PC-3 (cell line): ENCODE measurements at regions not wholly inside any gene's neighbourhood (a gene's known extent, or its start where the extent isn't known, plus 50 kb on each side); places are given as distances from the start of the nearest gene placed in this dataset.

Source experiments
- ATAC-seq: fragments of 200-7000 bp; cut with Tn5 transposase; 2 replicates; pipeline ENCODE4 v1.9.1; 2020; ENCODE audit warnings: mild to moderate bottlenecking, moderate library complexity
- BruUV-seq: library from RNA; stranded (reverse); fragments of 400-500 nt; replicated peaks from 2 replicates; lab custom pipeline; 2021; lab: Mats Ljungman, UMichigan
- CTCF ChIA-PET: fragments of 300-600 bp; sonication (Branson Sonifier 250); formaldehyde crosslinking; loops from one replicate; lab custom pipeline; 2022; ENCODE audit warnings: antibody characterized with exemption; lab: Charles Lee
- POLR2A ChIA-PET: fragments of 300-600 bp; sonication (Branson Sonifier 250); formaldehyde crosslinking; loops from one replicate; lab custom pipeline; 2022; ENCODE audit warnings: antibody characterized with exemption; ENCODE audit not compliant: unreplicated experiment; lab: Charles Lee
- DNase-seq: peaks from one replicate; pipeline ENCODE4 v3.0.0-alpha.2; 2015
- H2AFZ ChIP-seq: fragments of 300-600 bp; sonication (generic); 2 replicates; pipeline ENCODE4 v1.6.0; 2016; ENCODE audit warnings: antibody characterized with exemption, low read length
- H3F3A ChIP-seq: fragments of 300-600 bp; sonication (generic); one replicate; pipeline ENCODE4 v1.6.0; 2017; ENCODE audit warnings: antibody characterized with exemption, low read length, control low read depth, mild to moderate bottlenecking; ENCODE audit not compliant: unreplicated experiment
- H3K27ac ChIP-seq: fragments of 300-600 bp; sonication (generic); 2 replicates; pipeline ENCODE4 v1.5.1; 2016; ENCODE audit warnings: mild to moderate bottlenecking, low read length
- H3K27me3 ChIP-seq: fragments of 300-600 bp; sonication (generic); 2 replicates; pipeline ENCODE4 v1.6.1; 2016; ENCODE audit warnings: low read length, mixed read lengths
- H3K36me3 ChIP-seq: fragments of 300-600 bp; sonication (generic); 2 replicates; pipeline ENCODE4 v1.6.1; 2016; ENCODE audit warnings: low read depth, mixed run types, low read length, mixed read lengths
- H3K4me1 ChIP-seq: fragments of 300-600 bp; sonication (generic); 2 replicates; pipeline ENCODE4 v1.5.1; 2016; ENCODE audit warnings: low read length; ENCODE audit not compliant: insufficient read depth
- H3K4me2 ChIP-seq: fragments of 300-600 bp; sonication (generic); 2 replicates; pipeline ENCODE4 v1.6.0; 2016; ENCODE audit warnings: low read length
- H3K4me3 ChIP-seq: fragments of 300-600 bp; sonication (generic); 2 replicates; pipeline ENCODE4 v1.5.1; 2016; ENCODE audit warnings: mild to moderate bottlenecking, low read length, mixed read lengths
- H3K79me2 ChIP-seq: fragments of 300-600 bp; sonication (generic); 2 replicates; pipeline ENCODE4 v1.6.1; 2017; ENCODE audit warnings: low read length, mixed read lengths
- H3K9ac ChIP-seq: fragments of 300-600 bp; sonication (generic); 2 replicates; pipeline ENCODE4 v1.6.0; 2016; ENCODE audit warnings: mild to moderate bottlenecking, low read length
- H3K9me2 ChIP-seq: fragments of 300-600 bp; sonication (generic); replicated peaks from 2 replicates; pipeline ENCODE4 v1.6.1; 2016; ENCODE audit warnings: mixed run types, low read length, mixed read lengths
- H3K9me3 ChIP-seq: fragments of 300-600 bp; sonication (generic); 2 replicates; pipeline ENCODE4 v1.6.1; 2016; ENCODE audit warnings: low read length, mixed read lengths
- H4K20me1 ChIP-seq: fragments of 300-600 bp; sonication (generic); 2 replicates; pipeline ENCODE4 v1.6.1; 2016; ENCODE audit warnings: low read length, mixed read lengths
- CTCF ChIP-seq: fragments of 300-600 bp; sonication (generic); conservative IDR thresholded peaks from 2 replicates; pipeline ENCODE4 v1.5.1; 2017; ENCODE audit warnings: antibody characterized with exemption, low read depth, mild to moderate bottlenecking, low read length
- EZH2 ChIP-seq: fragments of 300-600 bp; sonication (generic); IDR thresholded peaks from one replicate; pipeline ENCODE4 v1.6.1; 2017; ENCODE audit warnings: antibody characterized with exemption, mild to moderate bottlenecking, low read length; ENCODE audit not compliant: unreplicated experiment
- EZH2phosphoT487 ChIP-seq: fragments of 300-600 bp; sonication (generic); IDR thresholded peaks from 2 replicates; pipeline ENCODE4 v1.6.1; 2018; ENCODE audit warnings: mild to moderate bottlenecking, antibody characterized with exemption, low read length, borderline replicate concordance
- intact Hi-C: fragments of 100-400 bp; cut with micrococcal nuclease; formaldehyde crosslinking; loops from 2 replicates; pipeline ENCODE4 v1.9.0; 2023

- H3K9ac ChIP-seq, result no peak overlapping the region
- H3K79me2 ChIP-seq, result no peaks in the 10 kb centered on the region
- ATAC-seq (no peak), DNase-seq (no peak)
- no peaks in the 10 kb centered on the region for H3F3A ChIP-seq
- CTCF ChIA-PET, result no interaction called here
- POLR2A ChIA-PET, result no interaction called here
- H3K4me3 ChIP-seq, result no peak overlapping the region
- intact Hi-C loops, result loop anchor here (5.0 kb wide), 1 partner anchor 1557 kb away; no protein-coding TSS in a partner anchor
- no peaks in the 10 kb centered on the region for H4K20me1 ChIP-seq
- no peak overlapping the region for H3K27ac ChIP-seq
- no TSS peak for BruUV-seq
- H3K36me3 ChIP-seq, result no peaks in the 10 kb centered on the region
- no peaks in the 10 kb centered on the region for H3K4me1 ChIP-seq
- no peak overlapping the region for H3K4me2 ChIP-seq
- no peak overlapping the region for H2AFZ ChIP-seq
- no peaks in the 10 kb centered on the region for H3K27me3 ChIP-seq
- no peak for TF ChIP-seq EZH2
- no peak for TF ChIP-seq CTCF
- TF ChIP-seq EZH2phosphoT487, result no peak
- no peaks in the 10 kb centered on the region for H3K9me3 ChIP-seq
- H3K9me2 ChIP-seq, result no peaks in the 10 kb centered on the region
Observed at GRCh38 chr19:30665449-30665848, 293.3 kb downstream of the ZNF536 start.

DNA sequence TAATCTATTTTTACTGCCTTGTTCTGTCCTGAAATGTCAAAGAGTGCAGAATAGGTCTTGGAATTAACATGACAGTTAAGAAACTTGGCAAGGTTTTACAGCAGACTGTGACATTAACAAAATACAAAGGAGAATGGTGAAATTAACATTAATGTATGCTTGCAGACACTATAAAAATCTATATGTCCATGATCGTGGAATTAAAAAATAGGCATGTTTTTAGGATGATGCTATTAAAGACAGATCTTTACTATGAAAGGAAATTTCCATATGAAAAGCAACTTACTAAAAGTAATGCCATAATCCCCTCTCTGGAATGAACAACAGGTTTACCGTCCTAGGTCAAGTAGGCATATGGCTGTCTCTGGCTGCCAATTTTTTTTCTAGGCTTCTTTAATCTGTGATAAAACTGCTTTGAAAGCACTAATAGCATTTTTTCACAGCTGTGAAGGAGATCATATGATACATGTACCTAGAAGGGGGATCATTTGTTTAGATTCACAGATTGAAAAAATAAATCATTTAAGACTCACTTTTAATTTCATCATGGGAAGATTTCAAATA lies 291.5 kb downstream of the ZNF536 start:
- Histone ChIP-seq H3K36me3 (no peaks in the 10 kb centered on the region), H3K9ac (no peak overlapping the region), H4K20me1 (no peaks in the 10 kb centered on the region), H3K27ac (no peak overlapping the region), H3K4me2 (no peak overlapping the region), H3F3A (no peaks in the 10 kb centered on the region), H3K4me1 (no peaks in the 10 kb centered on the region), H3K79me2 (no peaks in the 10 kb centered on the region), H3K9me2 (no peaks in the 10 kb centered on the region), H2AFZ (no peak overlapping the region), H3K4me3 (no peak overlapping the region), H3K27me3 (no peaks in the 10 kb centered on the region), H3K9me3 (no peaks in the 10 kb centered on the region)
- BruUV-seq, result no TSS peak
- TF ChIP-seq CTCF (no peak), EZH2phosphoT487 (no peak)
- intact Hi-C loops, result no loop called here
- no peak for ATAC-seq
- POLR2A ChIA-PET, result no interaction called here
- CTCF ChIA-PET, result no interaction called here
- DNase-seq, result no peak

DNA sequence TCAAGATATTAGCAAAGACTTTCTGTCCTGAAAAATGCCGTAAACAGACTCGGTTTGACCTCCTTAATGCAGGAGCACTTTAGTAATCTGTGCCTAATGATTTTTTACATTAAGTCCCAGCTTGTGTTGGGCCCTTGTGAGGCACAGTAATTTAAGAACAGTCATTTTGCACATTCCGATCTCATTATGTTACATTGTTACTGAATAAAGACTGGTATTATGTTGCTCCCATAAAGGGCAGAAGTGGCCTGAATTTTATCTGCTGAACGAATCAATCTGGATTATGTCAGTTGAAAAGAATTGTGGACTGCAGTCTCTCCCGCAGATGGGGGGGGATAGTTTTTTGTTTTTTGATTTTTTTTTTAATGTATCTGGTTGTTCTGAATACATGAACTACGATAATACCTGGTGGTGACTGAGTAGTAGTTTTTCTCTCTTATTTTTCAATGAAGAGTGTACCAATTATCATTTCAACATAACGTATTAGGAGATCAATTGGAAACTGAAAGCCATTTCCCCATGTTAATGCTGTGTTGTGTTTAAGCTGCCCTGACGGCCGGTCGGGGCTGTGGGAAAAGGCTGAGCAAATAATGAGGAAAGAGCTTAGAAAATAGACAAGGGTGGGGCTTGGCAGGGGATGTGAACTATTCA lies 290.2 kb downstream of the ZNF536 start:
- Histone ChIP-seq H3K27me3 (no peaks in the 10 kb centered on the region), H3K4me2 (no peak overlapping the region), H3K9me3 (no peaks in the 10 kb centered on the region), H3K4me3 (no peak overlapping the region), H3K79me2 (no peaks in the 10 kb centered on the region), H3K9me2 (no peaks in the 10 kb centered on the region), H3K4me1 (no peaks in the 10 kb centered on the region), H2AFZ (no peak overlapping the region), H3K27ac (no peak overlapping the region), H3K36me3 (no peaks in the 10 kb centered on the region), H3K9ac (no peak overlapping the region), H4K20me1 (no peaks in the 10 kb centered on the region), H3F3A (no peaks in the 10 kb centered on the region)
- intact Hi-C loops, result no loop called here
- no peak for ATAC-seq
- no peak for TF ChIP-seq EZH2
- no peak for TF ChIP-seq CTCF
- no peak for TF ChIP-seq EZH2phosphoT487
- ChIA-PET POLR2A (interaction anchor here (0.7 kb wide), 1 partner anchor 334 kb away, joined by 3 read pairs; no protein-coding TSS in a partner anchor), CTCF (no interaction called here)
- BruUV-seq, result no TSS peak
- no peak for DNase-seq
